ENCODE measurements at regions not wholly inside any gene's neighbourhood (a gene's known extent, or its start where the extent isn't known, plus 50 kb on each side); places are given as distances from the start of the nearest gene placed in this dataset.

DNA sequence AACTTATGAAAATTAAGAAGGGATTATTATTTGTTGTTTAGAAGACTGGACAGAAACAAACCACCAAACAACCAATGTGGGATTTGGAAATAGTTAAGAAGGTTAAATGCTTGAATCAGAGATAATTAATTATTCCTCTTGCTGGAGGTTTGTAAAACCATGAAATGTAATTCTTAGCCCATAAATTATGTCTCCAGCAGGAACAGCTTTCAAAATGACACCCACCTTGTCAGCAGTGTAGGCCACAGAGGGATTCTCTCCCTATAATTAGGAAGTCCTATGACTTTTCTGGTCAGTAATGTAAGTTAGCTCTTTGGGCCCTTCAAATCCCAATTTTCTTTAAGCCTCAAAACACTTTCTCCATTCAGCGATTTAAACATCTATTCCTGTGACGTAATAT, 63.3 kb downstream of the DRD1 start:
- intact Hi-C loops (cut with DNase I; ENCODE audit: low total_unique reads) = no loop called here
- WGBS, 5 donors = 67 to 98% (median 90%) methylated on average over 2 of the region's 2 CpGs
- Histone ChIP-seq H3K36me3 (no peaks in the 10 kb centered on the region), H3K4me3 (no peak overlapping the region), H3K4me1 (no peaks in the 10 kb centered on the region), H3K27me3 (replicated peaks in 1 of 7) (peaks cover 0 to 29% (median 0%) of the 10 kb centered on the region in 7 donors), H3K9me3 (no peaks in the 10 kb centered on the region), H3K27ac (no peak overlapping the region)
- DNase-seq = no peak
- TF ChIP-seq POLR2AphosphoS5 (IDR thresholded peaks at IDR 0.05) = no peak
- TF ChIP-seq, protein P1, sequence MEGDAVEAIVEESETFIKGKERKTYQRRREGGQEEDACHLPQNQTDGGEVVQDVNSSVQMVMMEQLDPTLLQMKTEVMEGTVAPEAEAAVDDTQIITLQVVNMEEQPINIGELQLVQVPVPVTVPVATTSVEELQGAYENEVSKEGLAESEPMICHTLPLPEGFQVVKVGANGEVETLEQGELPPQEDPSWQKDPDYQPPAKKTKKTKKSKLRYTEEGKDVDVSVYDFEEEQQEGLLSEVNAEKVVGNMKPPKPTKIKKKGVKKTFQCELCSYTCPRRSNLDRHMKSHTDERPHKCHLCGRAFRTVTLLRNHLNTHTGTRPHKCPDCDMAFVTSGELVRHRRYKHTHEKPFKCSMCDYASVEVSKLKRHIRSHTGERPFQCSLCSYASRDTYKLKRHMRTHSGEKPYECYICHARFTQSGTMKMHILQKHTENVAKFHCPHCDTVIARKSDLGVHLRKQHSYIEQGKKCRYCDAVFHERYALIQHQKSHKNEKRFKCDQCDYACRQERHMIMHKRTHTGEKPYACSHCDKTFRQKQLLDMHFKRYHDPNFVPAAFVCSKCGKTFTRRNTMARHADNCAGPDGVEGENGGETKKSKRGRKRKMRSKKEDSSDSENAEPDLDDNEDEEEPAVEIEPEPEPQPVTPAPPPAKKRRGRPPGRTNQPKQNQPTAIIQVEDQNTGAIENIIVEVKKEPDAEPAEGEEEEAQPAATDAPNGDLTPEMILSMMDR (IDR thresholded peaks at IDR 0.05 in 8 of 11, conservative IDR thresholded peaks at IDR 0.05 in 3 of 11) = no peak
- no peak for TF ChIP-seq POLR2A (IDR thresholded peaks at IDR 0.05)

DNA sequence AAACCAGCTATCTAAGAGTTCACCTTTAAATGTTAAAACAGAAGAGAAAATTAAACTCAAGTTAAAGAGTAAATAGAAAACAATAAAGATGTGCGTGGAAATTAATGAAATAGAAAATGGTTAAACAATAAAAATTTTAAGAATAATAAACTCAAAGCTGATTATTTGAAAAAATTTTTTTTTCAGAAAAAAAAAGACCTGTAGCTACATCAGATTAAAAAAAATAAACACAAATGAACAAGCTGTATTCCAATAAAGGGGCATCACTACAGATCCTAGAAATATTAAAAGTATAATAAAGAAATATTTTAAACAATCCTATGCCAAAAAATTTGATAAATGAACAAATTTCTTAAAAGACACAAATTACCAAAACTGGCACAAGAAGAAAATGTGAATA, 64.1 kb downstream of the DRD1 start:
- DNase-seq = no peak
- no peak for TF ChIP-seq POLR2AphosphoS5 (IDR thresholded peaks at IDR 0.05)
- no peak for TF ChIP-seq POLR2A (IDR thresholded peaks at IDR 0.05)
- TF ChIP-seq, protein P1 (IDR thresholded peaks at IDR 0.05 in 8 of 11, conservative IDR thresholded peaks at IDR 0.05 in 3 of 11) = no peak
- H3K4me3 ChIP-seq = no peak overlapping the region
- no peaks in the 10 kb centered on the region for H3K9me3 ChIP-seq
- no peaks in the 10 kb centered on the region for H3K4me1 ChIP-seq
- H3K27me3 ChIP-seq (replicated peaks in 1 of 7) = peaks cover 0 to 29% (median 0%) of the 10 kb centered on the region in 7 donors
- no peak overlapping the region for H3K27ac ChIP-seq
- 0 to 43% (median 2%) methylated on average over 1 of the region's 1 CpG for WGBS, 5 donors
- no peaks in the 10 kb centered on the region for H3K36me3 ChIP-seq
- intact Hi-C loops (cut with DNase I; ENCODE audit: low total_unique reads) = no loop called here

DNA sequence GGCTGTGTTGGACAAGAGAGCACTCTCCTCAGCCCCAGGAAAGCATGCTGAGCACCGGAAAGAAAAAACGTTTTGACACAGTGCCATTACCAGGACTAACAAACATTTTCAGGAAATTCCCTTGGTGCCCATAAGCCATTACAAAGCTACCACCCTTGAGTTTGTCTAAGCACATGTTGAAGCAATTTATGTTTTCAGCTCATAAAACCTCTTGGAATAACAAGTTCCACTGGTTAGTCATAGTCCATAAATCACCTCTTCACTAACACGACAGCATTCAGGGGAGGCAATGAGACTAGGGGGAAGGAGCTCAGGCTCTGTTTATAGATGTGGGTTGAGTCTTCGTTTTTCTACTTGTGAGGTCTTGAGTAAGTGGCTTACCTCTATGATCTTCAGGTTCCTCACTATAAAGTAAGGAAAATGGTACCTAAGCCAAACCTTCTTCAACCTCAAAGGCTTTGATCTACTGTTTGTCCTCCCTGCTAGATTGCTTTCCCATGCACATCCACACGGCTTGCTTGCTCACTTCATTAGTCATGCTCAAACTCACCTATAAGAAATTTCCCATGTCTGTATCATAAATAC, 65.4 kb downstream of the DRD1 start:
- no peak for DNase-seq
- intact Hi-C loops (cut with DNase I; ENCODE audit: low total_unique reads) = no loop called here
- WGBS, 5 donors = 22 to 37% (median 28%) methylated on average over 5 of the region's 5 CpGs
- H3K27ac ChIP-seq = no peak overlapping the region
- no peaks in the 10 kb centered on the region for H3K9me3 ChIP-seq
- H3K4me1 ChIP-seq = no peaks in the 10 kb centered on the region
- TF ChIP-seq POLR2AphosphoS5 (IDR thresholded peaks at IDR 0.05) = no peak
- TF ChIP-seq, protein P1 (IDR thresholded peaks at IDR 0.05 in 8 of 11, conservative IDR thresholded peaks at IDR 0.05 in 3 of 11) = no peak
- no peak for TF ChIP-seq POLR2A (IDR thresholded peaks at IDR 0.05)
- peaks cover 0 to 29% (median 0%) of the 10 kb centered on the region in 7 donors for H3K27me3 ChIP-seq (replicated peaks in 1 of 7)
- no peaks in the 10 kb centered on the region for H3K36me3 ChIP-seq
- no peak overlapping the region for H3K4me3 ChIP-seq

DNA sequence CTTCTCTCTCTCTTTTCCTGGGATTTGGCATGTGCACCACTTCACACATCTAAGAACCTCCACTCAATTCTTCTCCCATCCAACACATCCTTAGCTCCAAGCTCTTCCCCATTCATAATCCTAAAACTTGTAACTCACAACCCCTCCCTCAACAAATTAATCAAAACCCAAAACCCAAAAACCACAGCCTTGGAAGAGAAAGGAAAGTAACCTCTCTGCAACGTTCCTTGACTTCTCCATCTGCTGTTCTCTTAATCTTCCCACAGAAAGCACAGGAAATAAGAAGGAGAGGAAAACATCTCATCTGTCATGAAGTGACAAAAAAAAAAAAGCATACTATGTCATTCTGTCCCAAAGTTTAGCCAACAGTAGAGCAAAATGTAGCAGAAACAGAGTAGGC, 66.2 kb downstream of the DRD1 start:
- Histone ChIP-seq H3K9me3 (no peaks in the 10 kb centered on the region), H3K27ac (no peak overlapping the region), H3K4me3 (no peak overlapping the region), H3K36me3 (no peaks in the 10 kb centered on the region), H3K4me1 (no peaks in the 10 kb centered on the region), H3K27me3 (replicated peaks in 1 of 7) (peaks cover 0 to 29% (median 0%) of the 10 kb centered on the region in 7 donors)
- TF ChIP-seq, protein P1 (IDR thresholded peaks at IDR 0.05 in 8 of 11, conservative IDR thresholded peaks at IDR 0.05 in 3 of 11) = no peak
- TF ChIP-seq POLR2AphosphoS5 (IDR thresholded peaks at IDR 0.05) (no peak), POLR2A (IDR thresholded peaks at IDR 0.05) (no peak)
- no peak for DNase-seq
- 2 to 10% (median 8%) methylated on average over 1 of the region's 1 CpG for WGBS, 5 donors
- intact Hi-C loops (cut with DNase I; ENCODE audit: low total_unique reads) = no loop called here

All from spleen (tissue), 11 donors.